ENCODE measurements at regions not wholly inside any gene's neighbourhood (a gene's known extent, or its start where the extent isn't known, plus 50 kb on each side); places are given as distances from the start of the nearest gene placed in this dataset.

GRCh38 chr2:43129676-43130547 is 96.5 kb downstream of the ZFP36L2 start:
- peak; percentile 33 to 54 for DNase-seq
- H3K27ac ChIP-seq = peak overlapping the region; percentile 36 to 88 (median 80)
- no peaks in the 10 kb centered on the region for H3K36me3 ChIP-seq
- in situ Hi-C loops (cut with MboI; ENCODE audit: low sequenced_read_pairs in 4 of 4) (loop anchor here in 3 of 4 donors (5.0 to 10.0 kb wide), 4 partner anchors 97 to 355 kb away; partner anchors contain the start of gene ZFP36L2 (in 1 of the 3)), intact Hi-C loops (cut with DNase I; ENCODE audit: low total_unique reads) (loop anchor here (5.0 kb wide), 2 partner anchors 153 to 352 kb away; no protein-coding TSS in a partner anchor)
- no peaks in the 10 kb centered on the region for H3K27me3 ChIP-seq
- ATAC-seq = no peak
- H3K4me1 ChIP-seq = peaks cover 16 to 28% of the 10 kb centered on the region in 2 donors
- H3K4me3 ChIP-seq = no peak overlapping the region
- no peak for TF ChIP-seq POLR2A (IDR thresholded peaks at IDR 0.05)
- TF ChIP-seq, protein P1, sequence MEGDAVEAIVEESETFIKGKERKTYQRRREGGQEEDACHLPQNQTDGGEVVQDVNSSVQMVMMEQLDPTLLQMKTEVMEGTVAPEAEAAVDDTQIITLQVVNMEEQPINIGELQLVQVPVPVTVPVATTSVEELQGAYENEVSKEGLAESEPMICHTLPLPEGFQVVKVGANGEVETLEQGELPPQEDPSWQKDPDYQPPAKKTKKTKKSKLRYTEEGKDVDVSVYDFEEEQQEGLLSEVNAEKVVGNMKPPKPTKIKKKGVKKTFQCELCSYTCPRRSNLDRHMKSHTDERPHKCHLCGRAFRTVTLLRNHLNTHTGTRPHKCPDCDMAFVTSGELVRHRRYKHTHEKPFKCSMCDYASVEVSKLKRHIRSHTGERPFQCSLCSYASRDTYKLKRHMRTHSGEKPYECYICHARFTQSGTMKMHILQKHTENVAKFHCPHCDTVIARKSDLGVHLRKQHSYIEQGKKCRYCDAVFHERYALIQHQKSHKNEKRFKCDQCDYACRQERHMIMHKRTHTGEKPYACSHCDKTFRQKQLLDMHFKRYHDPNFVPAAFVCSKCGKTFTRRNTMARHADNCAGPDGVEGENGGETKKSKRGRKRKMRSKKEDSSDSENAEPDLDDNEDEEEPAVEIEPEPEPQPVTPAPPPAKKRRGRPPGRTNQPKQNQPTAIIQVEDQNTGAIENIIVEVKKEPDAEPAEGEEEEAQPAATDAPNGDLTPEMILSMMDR (IDR thresholded peaks at IDR 0.05 in 4 of 5, conservative IDR thresholded peaks at IDR 0.05 in 1 of 5) = no peak
- H3K9me3 ChIP-seq = no peaks in the 10 kb centered on the region

DNA sequence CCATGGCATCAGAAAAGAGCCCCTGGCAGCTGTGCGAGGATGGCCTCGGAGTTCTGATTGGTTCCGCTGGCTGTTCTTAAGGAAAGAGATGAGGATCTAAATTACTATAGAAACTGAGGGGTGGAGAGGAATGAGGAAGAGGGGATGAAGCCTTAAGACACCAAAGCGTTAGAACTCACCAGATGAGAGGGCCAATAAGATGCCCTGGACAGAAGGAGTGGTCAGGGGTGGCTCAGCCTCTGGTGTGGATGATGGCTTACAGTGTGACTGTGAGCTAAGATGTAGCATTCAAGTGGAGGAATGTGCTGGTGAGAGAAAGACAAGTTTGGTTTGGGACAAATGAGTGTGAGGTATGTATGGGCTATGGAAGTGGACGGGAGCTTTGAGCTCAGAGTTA is 97.8 kb downstream of the ZFP36L2 start:
- no peak for TF ChIP-seq POLR2A (IDR thresholded peaks at IDR 0.05)
- TF ChIP-seq, protein P1 (IDR thresholded peaks at IDR 0.05 in 4 of 5, conservative IDR thresholded peaks at IDR 0.05 in 1 of 5) = no peak
- no peak for ATAC-seq
- intact Hi-C loops (cut with DNase I; ENCODE audit: low total_unique reads) = loop anchor here (5.0 kb wide), 1 partner anchor 151 kb away; no protein-coding TSS in a partner anchor
- no peaks in the 10 kb centered on the region for H3K36me3 ChIP-seq
- H3K27me3 ChIP-seq = no peaks in the 10 kb centered on the region
- no peak for DNase-seq
- in situ Hi-C loops (cut with MboI; ENCODE audit: low sequenced_read_pairs in 4 of 4) = loop anchor here in 3 of 4 donors (5.0 to 10.0 kb wide), 4 partner anchors 99 to 356 kb away; partner anchors contain the start of gene ZFP36L2 (in 1 of the 3)
- no peak overlapping the region for H3K4me3 ChIP-seq
- peak overlapping the region in 1 of 4 donors; percentile 34 for H3K27ac ChIP-seq
- H3K9me3 ChIP-seq = no peaks in the 10 kb centered on the region
- peaks cover 16 to 28% of the 10 kb centered on the region in 2 donors for H3K4me1 ChIP-seq

- in situ Hi-C loops (cut with MboI; ENCODE audit: low sequenced_read_pairs in 4 of 4) (loop anchor here in 3 of 4 donors (5.0 to 10.0 kb wide), 4 partner anchors 99 to 357 kb away; partner anchors contain the start of gene ZFP36L2 (in 1 of the 3)), intact Hi-C loops (cut with DNase I; ENCODE audit: low total_unique reads) (loop anchor here (1.0 to 5.0 kb wide), 2 partner anchors 100 to 151 kb away; no protein-coding TSS in a partner anchor)
- DNase-seq (no peak), ATAC-seq (no peak)
- TF ChIP-seq, protein P1 (IDR thresholded peaks at IDR 0.05 in 4 of 5, conservative IDR thresholded peaks at IDR 0.05 in 1 of 5) = no peak
- no peak for TF ChIP-seq POLR2A (IDR thresholded peaks at IDR 0.05)
- Histone ChIP-seq H3K27ac (peak overlapping the region in 1 of 4 donors; percentile 34), H3K36me3 (no peaks in the 10 kb centered on the region), H3K4me1 (peaks cover 16 to 28% of the 10 kb centered on the region in 2 donors), H3K9me3 (no peaks in the 10 kb centered on the region), H3K4me3 (no peak overlapping the region), H3K27me3 (no peaks in the 10 kb centered on the region)
Measured at GRCh38 chr2:43127941-43128558, 98.4 kb downstream of the ZFP36L2 start.

- Histone ChIP-seq H3K9me3 (no peaks in the 10 kb centered on the region), H3K27me3 (no peaks in the 10 kb centered on the region), H3K4me3 (no peak overlapping the region), H3K36me3 (no peaks in the 10 kb centered on the region), H3K4me1 (peaks cover 16 to 28% of the 10 kb centered on the region in 2 donors), H3K27ac (peak overlapping the region in 1 of 4 donors; percentile 34)
- TF ChIP-seq, protein P1 (IDR thresholded peaks at IDR 0.05 in 4 of 5, conservative IDR thresholded peaks at IDR 0.05 in 1 of 5) = peak; percentile 70 to 92 (median 83)
- TF ChIP-seq POLR2A (IDR thresholded peaks at IDR 0.05) = no peak
- in situ Hi-C loops (cut with MboI; ENCODE audit: low sequenced_read_pairs in 4 of 4) (loop anchor here in 3 of 4 donors (5.0 to 10.0 kb wide), 4 partner anchors 100 to 357 kb away; partner anchors contain the start of gene ZFP36L2 (in 1 of the 3)), intact Hi-C loops (cut with DNase I; ENCODE audit: low total_unique reads) (loop anchor here (1.0 to 5.0 kb wide), 2 partner anchors 101 to 150 kb away; no protein-coding TSS in a partner anchor)
- DNase-seq (peak; percentile 47 to 64), ATAC-seq (no peak)
Measured at GRCh38 chr2:43127208-43127940, 99.0 kb downstream of the ZFP36L2 start.

Measured in gastrocnemius medialis (tissue), 4 donors.